AG04449 (cell line): ENCODE measurements at regions not wholly inside any gene's neighbourhood (a gene's known extent, or its start where the extent isn't known, plus 50 kb on each side); places are given as distances from the start of the nearest gene placed in this dataset.

Experiments
- CTCF ChIA-PET: fragments of 350-600 bp; formaldehyde crosslinking; extraction: SDS; loops from one replicate; lab custom pipeline; 2021; ENCODE audit warnings: antibody characterized with exemption; lab: Yijun Ruan, JAX
- POLR2A ChIA-PET: fragments of 400-600, 350-600 bp; formaldehyde crosslinking; extraction: SDS; loops from one replicate; lab custom pipeline; 2020; ENCODE audit warnings: antibody characterized with exemption, inconsistent platforms; lab: Yijun Ruan, JAX
- DNase-seq: peaks from one replicate; pipeline ENCODE4 v3.0.0-alpha.2; 2010; ENCODE audit warnings: low read depth, low spot score
- H3K4me3 ChIP-seq: 2 replicates; pipeline ENCODE4 v1.5.1; 2011; ENCODE audit warnings: low read depth, mild to moderate bottlenecking, control low read depth, low read length
- TF ChIP-seq, protein P1 (sequence below): IDR thresholded peaks from one replicate; pipeline ENCODE4 v1.5.1; 2011; ENCODE audit warnings: mild to moderate bottlenecking, moderate library complexity, low read length, control low read depth, inconsistent platforms; ENCODE audit not compliant: insufficient read depth; ENCODE audit errors: missing control alignments

GRCh38 chr16:59593194-59593661, 859.1 kb upstream of the GOT2 start:
- no peak overlapping the region for H3K4me3 ChIP-seq
- CTCF ChIA-PET: interaction anchor here (1.2 kb wide), 1 partner anchor 14 kb away, joined by 3 read pairs; no protein-coding TSS in a partner anchor
- DNase-seq: peak; percentile 77
- TF ChIP-seq, protein P1, sequence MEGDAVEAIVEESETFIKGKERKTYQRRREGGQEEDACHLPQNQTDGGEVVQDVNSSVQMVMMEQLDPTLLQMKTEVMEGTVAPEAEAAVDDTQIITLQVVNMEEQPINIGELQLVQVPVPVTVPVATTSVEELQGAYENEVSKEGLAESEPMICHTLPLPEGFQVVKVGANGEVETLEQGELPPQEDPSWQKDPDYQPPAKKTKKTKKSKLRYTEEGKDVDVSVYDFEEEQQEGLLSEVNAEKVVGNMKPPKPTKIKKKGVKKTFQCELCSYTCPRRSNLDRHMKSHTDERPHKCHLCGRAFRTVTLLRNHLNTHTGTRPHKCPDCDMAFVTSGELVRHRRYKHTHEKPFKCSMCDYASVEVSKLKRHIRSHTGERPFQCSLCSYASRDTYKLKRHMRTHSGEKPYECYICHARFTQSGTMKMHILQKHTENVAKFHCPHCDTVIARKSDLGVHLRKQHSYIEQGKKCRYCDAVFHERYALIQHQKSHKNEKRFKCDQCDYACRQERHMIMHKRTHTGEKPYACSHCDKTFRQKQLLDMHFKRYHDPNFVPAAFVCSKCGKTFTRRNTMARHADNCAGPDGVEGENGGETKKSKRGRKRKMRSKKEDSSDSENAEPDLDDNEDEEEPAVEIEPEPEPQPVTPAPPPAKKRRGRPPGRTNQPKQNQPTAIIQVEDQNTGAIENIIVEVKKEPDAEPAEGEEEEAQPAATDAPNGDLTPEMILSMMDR: no peak
- POLR2A ChIA-PET: interaction anchor here (0.6 kb wide), 1 partner anchor 356 kb away, joined by 3 read pairs; no protein-coding TSS in a partner anchor

- CTCF ChIA-PET: no interaction called here
- TF ChIP-seq, protein P1: no peak
- POLR2A ChIA-PET: no interaction called here
- DNase-seq: peak; percentile 33
- H3K4me3 ChIP-seq: no peak overlapping the region
Observed at GRCh38 chr16:59591480-59591879, 857.4 kb upstream of the GOT2 start.

DNA sequence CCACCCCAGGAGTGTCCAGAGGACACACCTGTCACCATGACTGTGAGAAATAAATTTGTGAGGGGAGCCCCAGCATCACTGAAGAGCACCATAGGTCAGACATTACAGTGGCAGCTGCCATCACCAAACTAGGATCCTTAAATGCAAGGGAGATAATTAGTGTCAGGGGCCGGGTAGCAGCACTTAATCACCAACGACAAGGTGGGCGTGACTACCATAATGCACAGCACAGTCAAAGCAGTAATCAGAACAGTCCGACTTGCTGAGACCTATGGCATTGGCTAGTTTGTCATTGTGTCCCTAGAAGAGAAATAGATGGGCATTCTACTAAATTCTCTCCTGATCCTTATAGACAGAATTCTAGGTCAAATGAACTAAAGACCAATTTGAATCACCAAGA, 856.7 kb upstream of the GOT2 start:
- ChIA-PET CTCF (no interaction called here), POLR2A (no interaction called here)
- no peak for DNase-seq
- H3K4me3 ChIP-seq: no peak overlapping the region
- TF ChIP-seq, protein P1: no peak

GRCh38 chr16:59586331-59586730, 852.2 kb upstream of the GOT2 start:
- POLR2A ChIA-PET: no interaction called here

DNA sequence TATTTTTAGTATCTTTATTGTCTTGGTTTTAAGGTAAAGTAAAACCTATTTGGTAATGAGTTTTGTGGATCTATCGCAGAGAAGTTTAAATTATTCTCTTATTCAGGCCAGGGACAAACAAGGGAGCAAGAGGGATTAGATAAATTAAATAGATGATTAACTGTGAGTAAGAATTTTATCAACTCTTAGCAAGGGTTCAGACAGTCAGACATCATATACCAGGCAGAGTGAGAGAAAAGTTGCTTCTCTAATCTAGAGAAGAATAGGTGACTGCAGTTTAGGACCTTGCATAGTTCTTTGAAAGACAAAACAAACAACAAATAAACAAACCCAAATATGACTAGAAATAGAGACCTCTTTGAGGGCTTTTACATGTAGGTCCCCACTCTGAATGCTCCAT, 840.2 kb upstream of the GOT2 start:
- ChIA-PET POLR2A (interaction anchor here (0.7 kb wide), 1 partner anchor 60 kb away, joined by 4 read pairs; no protein-coding TSS in a partner anchor), CTCF (no interaction called here)
- TF ChIP-seq, protein P1: no peak
- no peak overlapping the region for H3K4me3 ChIP-seq
- no peak for DNase-seq

More at GRCh38 chr16:59586331-59586730, 852.2 kb upstream of the GOT2 start:
- DNase-seq: no peak
- TF ChIP-seq, protein P1: no peak
- CTCF ChIA-PET: no interaction called here
- no peak overlapping the region for H3K4me3 ChIP-seq

DNA sequence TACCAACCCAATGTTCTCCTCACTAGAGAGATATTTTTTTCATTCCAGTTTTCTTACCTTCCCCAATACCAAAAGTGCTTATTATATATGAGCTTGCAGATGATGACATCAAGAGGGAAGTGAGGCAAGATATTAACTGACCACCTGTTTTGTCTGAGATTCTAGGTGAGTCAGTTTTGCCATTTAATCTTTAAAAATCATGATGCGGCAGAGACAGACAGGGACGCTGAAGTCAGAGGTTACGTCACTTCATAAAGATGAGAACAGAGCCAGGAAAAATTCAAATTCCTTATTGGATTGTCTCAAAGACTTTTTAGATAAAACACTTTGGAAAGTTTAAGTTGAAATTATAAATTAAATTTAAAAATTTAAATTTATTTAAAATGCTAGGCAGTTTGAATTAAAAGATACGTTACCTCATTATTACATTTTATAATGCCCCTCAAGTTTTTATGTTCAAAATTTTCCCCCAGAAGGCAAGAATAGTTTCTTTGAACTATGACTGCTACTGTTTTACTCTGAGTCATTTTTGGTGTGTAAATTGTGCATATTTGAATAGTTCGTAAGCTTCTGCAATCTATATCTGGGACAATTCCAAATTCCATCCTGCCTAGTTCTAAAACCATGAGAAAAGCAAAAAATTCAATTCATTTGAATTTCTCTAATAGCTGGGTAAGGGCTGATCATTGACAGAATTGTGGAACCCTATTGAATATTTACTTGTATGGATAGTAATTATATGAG, 839.6 kb upstream of the GOT2 start:
- DNase-seq: peak; percentile 58
- CTCF ChIA-PET: no interaction called here
- H3K4me3 ChIP-seq: no peak overlapping the region
- POLR2A ChIA-PET: interaction anchor here (0.7 kb wide), 1 partner anchor 61 kb away, joined by 4 read pairs; no protein-coding TSS in a partner anchor
- TF ChIP-seq, protein P1: no peak
